ENCODE measurements at regions not wholly inside any gene's neighbourhood (a gene's known extent, or its start where the extent isn't known, plus 50 kb on each side); places are given as distances from the start of the nearest gene placed in this dataset.

DNA sequence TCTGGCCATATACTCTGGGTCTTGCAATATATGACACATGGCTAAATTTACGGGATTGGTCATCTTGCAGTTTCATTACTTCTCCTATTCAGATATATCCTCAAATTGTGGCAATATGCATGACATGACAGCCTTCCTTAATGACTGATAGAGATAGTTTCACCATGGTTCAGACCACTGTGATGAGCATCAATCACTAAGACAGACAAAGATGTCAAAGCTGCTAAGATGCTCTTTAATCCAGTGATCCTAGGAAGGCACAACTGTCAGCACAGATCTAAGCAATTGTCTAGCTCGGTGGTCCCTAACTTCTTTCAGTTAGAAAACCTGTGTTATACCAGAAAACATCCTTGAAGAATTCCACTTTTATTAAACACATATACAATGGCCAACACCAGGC is 70.9 kb upstream of the ADGRL2 start:
- TF ChIP-seq CTCF (IDR thresholded peaks at IDR 0.05) (no peak), TCF7L2 (IDR thresholded peaks at IDR 0.05; ENCODE audit: low read depth, low read length) (no peak), POLR2AphosphoS5 (IDR thresholded peaks at IDR 0.05; ENCODE audit: low read depth, low read length) (no peak), SIN3A (IDR thresholded peaks at IDR 0.05; ENCODE audit: borderline replicate concordance, insufficient read depth, low read depth, low read length) (no peak)

Measured in Panc1 (cell line).